B cell (primary cell): ENCODE measurements at regions not wholly inside any gene's neighbourhood (a gene's known extent, or its start where the extent isn't known, plus 50 kb on each side); places are given as distances from the start of the nearest gene placed in this dataset.

Experiments used
- ATAC-seq: fragments of 200-7000 bp; cut with Tn5 transposase; one replicate; pipeline ENCODE4 v1.10.0; 2021; ENCODE audit warnings: low read depth, mild to moderate bottlenecking, moderate number of reproducible peaks, moderate library complexity
- CTCF ChIA-PET: fragments of 350-600 bp; sonication (Branson Sonifier 250); formaldehyde crosslinking; loops from one replicate; lab custom pipeline; 2021; ENCODE audit warnings: antibody characterized with exemption, inconsistent platforms; lab: Charles Lee
- POLR2A ChIA-PET: fragments of 350-600 bp; sonication (Branson Sonifier 250); formaldehyde crosslinking; loops from one replicate; lab custom pipeline; 2021; ENCODE audit warnings: antibody characterized with exemption; lab: Charles Lee
- DNase-seq: peaks from one replicate; pipeline ENCODE4 v3.0.0; 2013
- H2AFZ ChIP-seq: 2 replicates; pipeline ENCODE4 v1.6.1; 2012; ENCODE audit warnings: mild to moderate bottlenecking, low read depth, low read length; ENCODE audit not compliant: insufficient read depth, poor library complexity, severe bottlenecking
- H3K27ac ChIP-seq, 2 donors: 1 replicate in 1 of 2; 2 replicates in 1 of 2; pipeline ENCODE4 v1.5.1; 2012 to 2013; ENCODE audit warnings: low read length in 2 of 2, mild to moderate bottlenecking in 2 of 2, moderate library complexity in 1 of 2
- H3K27me3 ChIP-seq, 4 experiments: fragments of 200-600 bp in 1 of 4; sonication (generic) in 1 of 4; replicated peaks in 1 of 4; 1 replicate in 2 of 4; 2 replicates in 2 of 4; pipeline versions ENCODE4 v1.6.1 to v1.7.0; 2013 to 2016; ENCODE audit warnings: low read length in 3 of 4, mild to moderate bottlenecking in 2 of 4, mixed read lengths in 1 of 4, moderate library complexity in 1 of 4; ENCODE audit not compliant: insufficient read depth in 4 of 4, control insufficient read depth in 3 of 4; ENCODE audit errors: control extremely low read depth in 1 of 4
- H3K36me3 ChIP-seq, 2 experiments: replicated peaks in 1 of 2; 1 replicate in 1 of 2; 2 replicates in 1 of 2; pipeline versions ENCODE4 v1.6.1 to v1.7.1; 2013; ENCODE audit warnings: low read length in 1 of 2; ENCODE audit not compliant: insufficient read depth in 2 of 2, control insufficient read depth in 1 of 2; ENCODE audit errors: control extremely low read depth in 1 of 2, extremely low read depth in 1 of 2
- H3K4me1 ChIP-seq, 2 donors: fragments of 200-600 bp in 1 of 2; sonication (generic) in 1 of 2; 1 replicate in 1 of 2; 2 replicates in 1 of 2; pipeline versions ENCODE4 v1.5.1 to v1.6.1; 2013 to 2017; ENCODE audit warnings: low read length in 2 of 2; ENCODE audit not compliant: control insufficient read depth in 2 of 2, insufficient read depth in 2 of 2
- H3K4me2 ChIP-seq: replicated peaks from 2 replicates; pipeline ENCODE3; 2012; ENCODE audit warnings: mild to moderate bottlenecking, low read depth, low read length; ENCODE audit not compliant: poor library complexity, severe bottlenecking
- H3K4me3 ChIP-seq, 5 experiments: fragments of 200-600 bp in 1 of 5; sonication (generic) in 1 of 5; 1 replicate in 3 of 5; 2 replicates in 2 of 5; pipeline versions ENCODE4 v1.5.1 to v1.7.0; 2011 to 2016; ENCODE audit warnings: low read length in 4 of 5, mild to moderate bottlenecking in 4 of 5, low read depth in 2 of 5, control low read depth in 1 of 5, moderate library complexity in 1 of 5; ENCODE audit not compliant: insufficient read depth in 1 of 5; ENCODE audit errors: control extremely low read depth in 1 of 5, extremely low read depth in 1 of 5
- H3K79me2 ChIP-seq: fragments of 200-600 bp; sonication (generic); one replicate; pipeline ENCODE4 v1.6.0; 2016; ENCODE audit warnings: low read length; ENCODE audit not compliant: control insufficient read depth, insufficient read depth
- H3K9ac ChIP-seq: fragments of 200-600 bp; sonication (generic); 2 replicates; pipeline ENCODE4 v1.6.1; 2017; ENCODE audit warnings: mild to moderate bottlenecking, low read length, moderate library complexity
- H3K9me3 ChIP-seq, 3 donors: one replicate each; pipeline versions ENCODE4 v1.6.1 to v1.7.1; 2013; ENCODE audit warnings: low read length in 2 of 3; ENCODE audit not compliant: control insufficient read depth in 2 of 3, insufficient read depth in 1 of 3; ENCODE audit errors: control extremely low read depth in 1 of 3
- H4K20me1 ChIP-seq: 2 replicates; pipeline ENCODE4 v1.6.0; 2012; ENCODE audit warnings: mild to moderate bottlenecking, low read length; ENCODE audit not compliant: insufficient read depth, control insufficient read depth, poor library complexity, severe bottlenecking
- H3K27ac Mint-ChIP-seq: one replicate; pipeline ENCODE4 v1.8.0; 2021; ENCODE audit warnings: mixed read lengths
- H3K27me3 Mint-ChIP-seq: one replicate; pipeline ENCODE4 v1.8.0; 2021; ENCODE audit warnings: mixed read lengths
- H3K4me1 Mint-ChIP-seq: one replicate; pipeline ENCODE4 v1.8.0; 2021; ENCODE audit warnings: mixed read lengths
- H3K4me3 Mint-ChIP-seq: one replicate; pipeline ENCODE4 v1.8.0; 2021; ENCODE audit warnings: mixed read lengths
- H3K9me3 Mint-ChIP-seq: one replicate; pipeline ENCODE4 v1.8.0; 2022; ENCODE audit warnings: mixed read lengths; ENCODE audit not compliant: insufficient read depth
- CTCF ChIP-seq: fragments of 200-600 bp; IDR thresholded peaks from one replicate; pipeline ENCODE4 v1.8.0; 2022; ENCODE audit warnings: antibody characterized with exemption, mild to moderate bottlenecking
- EZH2 ChIP-seq: IDR thresholded peaks from 2 replicates; pipeline ENCODE4 v1.6.1; 2012; ENCODE audit warnings: borderline replicate concordance, low read depth, mild to moderate bottlenecking, moderate library complexity, low read length; ENCODE audit not compliant: insufficient read depth, poor library complexity, severe bottlenecking
- WGBS: methylation state at CpG from one replicate; pipeline ENCODE4 v1.1.5; 2013; ENCODE audit warnings: missing lambda C conversion rate; ENCODE audit not compliant: insufficient coverage; 5-methylcytosine and 5-hydroxymethylcytosine counted together
- intact Hi-C: fragments of 100-400 bp; cut with micrococcal nuclease; formaldehyde crosslinking; loops from one replicate; pipeline ENCODE4 v1.10.0; 2022

DNA sequence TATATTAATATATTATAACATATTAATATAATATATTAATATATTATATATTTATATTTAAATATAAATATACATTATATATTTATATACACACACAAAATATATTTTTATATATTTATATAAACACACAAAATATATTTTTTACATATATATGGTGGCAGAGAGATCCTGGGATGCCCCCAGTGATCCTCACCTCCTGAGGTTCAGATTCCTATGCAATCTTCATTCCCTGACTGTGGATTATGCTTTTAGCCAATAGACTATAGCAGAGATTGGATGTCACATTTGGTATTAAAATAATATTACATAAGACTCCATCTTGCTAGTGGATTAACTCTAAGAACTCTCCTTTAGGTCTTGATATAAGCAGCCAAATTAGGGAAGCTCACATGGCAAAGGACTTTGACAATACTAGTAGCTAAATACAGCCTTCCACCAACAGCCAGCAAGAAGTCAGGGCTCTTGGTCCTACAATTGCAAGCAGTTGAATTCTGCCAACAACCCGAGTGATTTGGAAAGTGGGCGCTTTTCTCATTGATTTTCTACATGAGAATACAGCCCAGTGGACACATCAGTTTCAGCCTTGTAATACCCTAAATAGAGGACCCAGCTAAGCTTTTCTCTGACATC, 681.0 kb downstream of the C6orf118 start:
- WGBS = 100% methylated on average over 2 of the region's 2 CpGs
- ChIA-PET POLR2A (no interaction called here), CTCF (no interaction called here)
- H3K79me2 ChIP-seq = no peaks in the 10 kb centered on the region
- no peaks in the 10 kb centered on the region for H3K4me1 ChIP-seq
- no peak overlapping the region for H2AFZ ChIP-seq
- intact Hi-C loops = no loop called here
- TF ChIP-seq CTCF (no peak), EZH2 (no peak)
- DNase-seq (no peak), ATAC-seq (no peak)
- H3K4me2 ChIP-seq = no peak overlapping the region
- H4K20me1 ChIP-seq = no peaks in the 10 kb centered on the region
- no peaks in the 10 kb centered on the region for H3K27me3 ChIP-seq
- no peaks in the 10 kb centered on the region for H3K36me3 ChIP-seq
- Mint-ChIP-seq H3K4me1 (no peaks in the 10 kb centered on the region), H3K4me3 (no peak overlapping the region), H3K9me3 (no peaks in the 10 kb centered on the region), H3K27me3 (no peaks in the 10 kb centered on the region), H3K27ac (no peak overlapping the region)
- H3K27ac ChIP-seq = no peak overlapping the region
- H3K4me3 ChIP-seq = no peak overlapping the region
- no peak overlapping the region for H3K9ac ChIP-seq
- H3K9me3 ChIP-seq = peaks cover 0 to 3% (median 0%) of the 10 kb centered on the region in 3 donors

- no peak overlapping the region for H3K9ac ChIP-seq
- H3K27ac Mint-ChIP-seq = no peak overlapping the region
- H3K4me3 Mint-ChIP-seq = no peak overlapping the region
- no peak overlapping the region for H3K4me3 ChIP-seq
- WGBS = no CpG with 5 or more reads among the region's 2 CpGs
- no peaks in the 10 kb centered on the region for H3K36me3 ChIP-seq
- no peak overlapping the region for H2AFZ ChIP-seq
- no peaks in the 10 kb centered on the region for H3K27me3 Mint-ChIP-seq
- ATAC-seq (no peak), DNase-seq (no peak)
- intact Hi-C loops = no loop called here
- CTCF ChIA-PET = no interaction called here
- POLR2A ChIA-PET = no interaction called here
- H4K20me1 ChIP-seq = no peaks in the 10 kb centered on the region
- H3K27ac ChIP-seq = no peak overlapping the region
- H3K9me3 ChIP-seq = no peaks in the 10 kb centered on the region
- no peaks in the 10 kb centered on the region for H3K27me3 ChIP-seq
- no peak for TF ChIP-seq EZH2
- no peak for TF ChIP-seq CTCF
- H3K9me3 Mint-ChIP-seq = no peaks in the 10 kb centered on the region
- H3K4me2 ChIP-seq = no peak overlapping the region
- H3K4me1 Mint-ChIP-seq = no peaks in the 10 kb centered on the region
- H3K79me2 ChIP-seq = no peaks in the 10 kb centered on the region
- H3K4me1 ChIP-seq = no peaks in the 10 kb centered on the region
These were observed 692.4 kb downstream of the C6orf118 start for GRCh38 chr6:164616917-164617524.
